PC-9 (cell line): ENCODE measurements at regions not wholly inside any gene's neighbourhood (a gene's known extent, or its start where the extent isn't known, plus 50 kb on each side); places are given as distances from the start of the nearest gene placed in this dataset.

Experiments
- BruUV-seq: library from RNA; stranded (reverse); fragments of 400-500 nt; replicated peaks from 2 replicates; lab custom pipeline; 2021; lab: Mats Ljungman, UMichigan
- CTCF ChIA-PET: fragments of 300-600 bp; sonication (Branson Sonifier 250); formaldehyde crosslinking; loops from one replicate; lab custom pipeline; 2022; ENCODE audit warnings: antibody characterized with exemption; lab: Charles Lee
- POLR2A ChIA-PET: fragments of 300-600 bp; sonication (Branson Sonifier 250); formaldehyde crosslinking; loops from one replicate; lab custom pipeline; 2022; ENCODE audit warnings: antibody characterized with exemption; ENCODE audit not compliant: unreplicated experiment; lab: Charles Lee
- DNase-seq, 2 experiments: peaks; one replicate each; pipeline versions ENCODE4 v3.0.0 to v3.0.0-alpha.2; 2015 to 2022; ENCODE audit warnings: mixed read lengths in 1 of 2
- H2AFZ ChIP-seq: fragments of 200-600 bp; sonication (generic); 2 replicates; pipeline ENCODE4 v1.8.1; 2017; ENCODE audit warnings: antibody characterized with exemption
- H3F3A ChIP-seq: fragments of 200-600 bp; sonication (generic); 2 replicates; pipeline ENCODE4 v1.8.1; 2017; ENCODE audit warnings: antibody characterized with exemption, mild to moderate bottlenecking, low read depth; ENCODE audit not compliant: insufficient read depth
- H3K27ac ChIP-seq: fragments of 200-600 bp; sonication (generic); 2 replicates; pipeline ENCODE4 v1.6.1; 2016; ENCODE audit warnings: mixed run types
- H3K27me3 ChIP-seq: fragments of 200-600 bp; sonication (generic); 2 replicates; pipeline ENCODE4 v1.6.1; 2016; ENCODE audit warnings: low read depth, mixed run types; ENCODE audit not compliant: insufficient read depth
- H3K36me3 ChIP-seq: fragments of 200-600 bp; sonication (generic); 2 replicates; pipeline ENCODE4 v1.6.1; 2016; ENCODE audit warnings: low read depth, mixed run types
- H3K4me1 ChIP-seq: fragments of 200-600 bp; sonication (generic); replicated peaks from 2 replicates; pipeline ENCODE4 v1.6.1; 2016; ENCODE audit warnings: mixed run types; ENCODE audit not compliant: insufficient read depth
- H3K4me2 ChIP-seq: fragments of 200-600 bp; sonication (generic); 2 replicates; pipeline ENCODE4 v1.6.1; 2017; ENCODE audit warnings: mixed run types
- H3K4me3 ChIP-seq: fragments of 200-600 bp; sonication (generic); 2 replicates; pipeline ENCODE4 v1.6.1; 2016; ENCODE audit warnings: mixed run types
- H3K79me2 ChIP-seq: fragments of 200-600 bp; sonication (generic); 2 replicates; pipeline ENCODE4 v1.6.1; 2017; ENCODE audit warnings: low read depth, mixed run types
- H3K9me2 ChIP-seq: fragments of 200-600 bp; sonication (generic); 2 replicates; pipeline ENCODE4 v1.8.1; 2017; ENCODE audit warnings: mild to moderate bottlenecking; ENCODE audit not compliant: insufficient read depth
- H3K9me3 ChIP-seq: fragments of 200-600 bp; sonication (generic); 2 replicates; pipeline ENCODE4 v1.8.1; 2016; ENCODE audit warnings: low read depth; ENCODE audit not compliant: insufficient read depth
- H4K20me1 ChIP-seq: fragments of 200-600 bp; sonication (generic); 2 replicates; pipeline ENCODE4 v1.8.1; 2017; ENCODE audit not compliant: insufficient read depth
- EZH2 ChIP-seq: fragments of 200-600 bp; sonication (generic); IDR thresholded peaks from 2 replicates; pipeline ENCODE4 v1.8.0; 2017; ENCODE audit warnings: antibody characterized with exemption, low read depth
- intact Hi-C: fragments of 100-400 bp; cut with micrococcal nuclease; formaldehyde crosslinking; loops from one replicate; pipeline ENCODE4 v1.10.0; 2022; ENCODE audit not compliant: unreplicated experiment
- TF ChIP-seq, protein P1 (sequence below): fragments of 200-600 bp; sonication (generic); conservative IDR thresholded peaks from 2 replicates; pipeline ENCODE4 v1.6.1; 2017; ENCODE audit warnings: mixed run types, antibody characterized with exemption, mild to moderate bottlenecking, moderate library complexity

DNA sequence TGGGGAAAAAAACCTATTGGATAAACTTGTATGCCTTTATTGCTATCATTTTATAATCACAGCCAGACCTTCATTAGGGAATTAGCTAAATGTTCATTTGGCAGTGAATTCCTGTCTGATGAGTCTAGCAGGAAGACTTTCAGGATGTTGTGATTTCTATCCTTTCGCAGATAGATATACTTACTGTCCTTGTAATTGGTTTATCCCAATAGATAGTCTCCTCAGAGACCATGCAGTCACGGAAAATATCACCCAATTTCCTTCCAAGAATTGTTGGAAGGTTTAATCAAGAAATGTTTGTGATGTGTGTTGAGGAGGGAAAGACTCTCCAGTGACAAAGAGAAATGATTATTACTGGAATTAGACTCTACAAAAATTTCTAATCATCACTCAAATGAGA is 1937.9 kb upstream of the WWC1 start:
- Histone ChIP-seq H3K79me2 (no peaks in the 10 kb centered on the region), H3K36me3 (no peaks in the 10 kb centered on the region), H3K27ac (no peak overlapping the region), H3K4me2 (no peak overlapping the region), H3K4me1 (no peaks in the 10 kb centered on the region), H2AFZ (no peak overlapping the region), H4K20me1 (no peaks in the 10 kb centered on the region), H3K9me2 (no peaks in the 10 kb centered on the region), H3F3A (no peaks in the 10 kb centered on the region), H3K4me3 (no peak overlapping the region), H3K27me3 (no peaks in the 10 kb centered on the region), H3K9me3 (no peaks in the 10 kb centered on the region)
- ChIA-PET POLR2A (no interaction called here), CTCF (no interaction called here)
- no peak for TF ChIP-seq EZH2
- TF ChIP-seq, protein P1, sequence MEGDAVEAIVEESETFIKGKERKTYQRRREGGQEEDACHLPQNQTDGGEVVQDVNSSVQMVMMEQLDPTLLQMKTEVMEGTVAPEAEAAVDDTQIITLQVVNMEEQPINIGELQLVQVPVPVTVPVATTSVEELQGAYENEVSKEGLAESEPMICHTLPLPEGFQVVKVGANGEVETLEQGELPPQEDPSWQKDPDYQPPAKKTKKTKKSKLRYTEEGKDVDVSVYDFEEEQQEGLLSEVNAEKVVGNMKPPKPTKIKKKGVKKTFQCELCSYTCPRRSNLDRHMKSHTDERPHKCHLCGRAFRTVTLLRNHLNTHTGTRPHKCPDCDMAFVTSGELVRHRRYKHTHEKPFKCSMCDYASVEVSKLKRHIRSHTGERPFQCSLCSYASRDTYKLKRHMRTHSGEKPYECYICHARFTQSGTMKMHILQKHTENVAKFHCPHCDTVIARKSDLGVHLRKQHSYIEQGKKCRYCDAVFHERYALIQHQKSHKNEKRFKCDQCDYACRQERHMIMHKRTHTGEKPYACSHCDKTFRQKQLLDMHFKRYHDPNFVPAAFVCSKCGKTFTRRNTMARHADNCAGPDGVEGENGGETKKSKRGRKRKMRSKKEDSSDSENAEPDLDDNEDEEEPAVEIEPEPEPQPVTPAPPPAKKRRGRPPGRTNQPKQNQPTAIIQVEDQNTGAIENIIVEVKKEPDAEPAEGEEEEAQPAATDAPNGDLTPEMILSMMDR: no peak
- BruUV-seq: no TSS peak
- no peak for DNase-seq
- intact Hi-C loops: no loop called here

DNA sequence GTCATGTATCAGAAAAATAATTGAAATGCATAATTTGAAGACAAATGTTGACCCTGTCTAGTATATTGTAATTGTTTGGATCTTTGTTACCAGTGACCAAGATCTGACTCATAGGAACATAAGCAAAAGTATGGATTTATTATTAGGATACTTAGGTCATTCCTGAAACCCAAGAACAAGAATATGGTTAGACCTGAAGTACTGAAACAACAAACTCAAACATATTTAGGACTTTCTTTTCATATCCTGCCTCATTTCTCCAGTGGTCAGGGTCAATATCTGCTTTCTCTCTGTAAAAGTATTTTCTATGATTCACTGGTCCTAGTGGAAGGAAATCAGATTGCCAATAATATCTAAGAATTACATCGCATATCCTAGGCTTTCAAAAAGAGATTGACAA is 1937.1 kb upstream of the WWC1 start:
- H3K4me2 ChIP-seq: no peak overlapping the region
- no peaks in the 10 kb centered on the region for H3F3A ChIP-seq
- no peak for TF ChIP-seq EZH2
- TF ChIP-seq, protein P1: no peak
- no peaks in the 10 kb centered on the region for H3K36me3 ChIP-seq
- CTCF ChIA-PET: no interaction called here
- H3K9me3 ChIP-seq: no peaks in the 10 kb centered on the region
- BruUV-seq: no TSS peak
- no peaks in the 10 kb centered on the region for H4K20me1 ChIP-seq
- H3K9me2 ChIP-seq: no peaks in the 10 kb centered on the region
- POLR2A ChIA-PET: interaction anchor here (0.7 kb wide), 1 partner anchor 503 kb away, joined by 3 read pairs; no protein-coding TSS in a partner anchor
- intact Hi-C loops: no loop called here
- no peaks in the 10 kb centered on the region; the same call in 1 of the 2 replicates for H3K27me3 ChIP-seq
- H3K4me3 ChIP-seq: no peak overlapping the region
- H3K79me2 ChIP-seq: no peaks in the 10 kb centered on the region
- DNase-seq: no peak
- H3K27ac ChIP-seq: no peak overlapping the region
- H3K4me1 ChIP-seq: no peaks in the 10 kb centered on the region
- no peak overlapping the region for H2AFZ ChIP-seq

DNA sequence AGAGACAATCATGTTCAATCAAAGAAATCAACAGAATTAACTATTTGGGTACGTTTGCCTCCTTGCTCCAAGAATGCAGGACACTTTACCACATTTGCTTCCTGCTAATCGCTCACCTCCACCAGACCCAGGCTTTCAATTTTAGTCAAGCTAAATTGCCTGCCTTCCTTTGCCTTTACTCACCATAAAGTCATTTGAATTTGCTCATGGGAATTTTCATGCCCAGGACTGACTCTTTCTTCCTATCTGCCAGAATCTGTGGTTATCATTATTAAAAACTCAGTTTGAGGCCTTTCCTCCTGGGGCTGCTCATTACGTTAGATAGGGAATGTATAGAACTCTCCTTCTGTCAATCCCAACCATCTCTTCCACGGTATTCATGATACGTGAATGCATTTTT is 1935.3 kb upstream of the WWC1 start:
- CTCF ChIA-PET: no interaction called here
- no peak for DNase-seq
- Histone ChIP-seq H2AFZ (no peak overlapping the region), H4K20me1 (no peaks in the 10 kb centered on the region), H3K4me1 (no peaks in the 10 kb centered on the region), H3K27ac (no peak overlapping the region), H3K9me3 (no peaks in the 10 kb centered on the region), H3K4me3 (no peak overlapping the region), H3F3A (no peaks in the 10 kb centered on the region), H3K27me3 (no peaks in the 10 kb centered on the region; the same call in 1 of the 2 replicates), H3K9me2 (no peaks in the 10 kb centered on the region), H3K36me3 (no peaks in the 10 kb centered on the region), H3K79me2 (no peaks in the 10 kb centered on the region), H3K4me2 (no peak overlapping the region)
- BruUV-seq: no TSS peak
- intact Hi-C loops: no loop called here
- POLR2A ChIA-PET: no interaction called here
- TF ChIP-seq, protein P1: no peak
- TF ChIP-seq EZH2: no peak
